ENCODE measurements at regions not wholly inside any gene's neighbourhood (a gene's known extent, or its start where the extent isn't known, plus 50 kb on each side); places are given as distances from the start of the nearest gene placed in this dataset.

DNA sequence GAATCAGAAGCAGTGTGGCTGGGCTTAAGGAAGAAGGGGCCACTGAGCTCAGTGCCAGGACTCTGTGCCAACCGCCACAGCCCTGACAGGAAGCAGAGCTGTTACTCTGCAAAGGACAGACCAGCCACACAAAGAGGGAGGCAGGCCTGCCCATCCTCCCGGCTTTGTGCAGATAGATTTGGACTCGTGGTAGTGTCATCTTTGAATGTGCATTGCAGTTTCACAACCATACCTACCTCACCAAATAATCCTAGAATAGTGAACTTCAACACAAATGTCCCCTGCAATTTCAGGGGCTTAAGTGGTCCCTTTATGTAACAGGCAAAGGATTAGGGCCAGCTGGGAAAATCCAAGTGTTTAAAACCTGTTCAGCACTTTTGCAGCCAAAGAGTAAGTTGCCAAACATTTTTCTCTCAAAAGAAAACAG is 55.1 kb upstream of the CLDN10 start:
- no peak for DNase-seq (ENCODE audit: low read depth)

DNA sequence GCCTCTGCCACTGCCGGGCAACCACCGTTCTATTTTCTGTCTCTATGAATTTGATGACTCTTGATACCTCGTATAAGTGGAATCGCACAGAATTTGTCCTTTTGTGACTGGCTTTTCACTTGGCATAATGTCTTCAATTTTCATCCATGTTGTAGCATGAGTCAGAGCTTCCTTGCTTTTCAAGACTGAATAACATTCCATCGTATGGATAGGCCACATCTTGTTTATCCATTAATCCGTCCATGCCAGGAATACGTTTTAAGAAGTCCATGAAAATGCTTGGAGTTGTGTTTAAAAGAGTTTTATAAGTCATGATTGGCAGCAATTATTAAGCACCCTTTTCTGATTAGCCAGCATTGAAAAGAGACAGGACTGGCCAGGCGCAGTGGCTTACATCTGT is 53.6 kb upstream of the CLDN10 start:
- no peak for DNase-seq (ENCODE audit: low read depth)

DNA sequence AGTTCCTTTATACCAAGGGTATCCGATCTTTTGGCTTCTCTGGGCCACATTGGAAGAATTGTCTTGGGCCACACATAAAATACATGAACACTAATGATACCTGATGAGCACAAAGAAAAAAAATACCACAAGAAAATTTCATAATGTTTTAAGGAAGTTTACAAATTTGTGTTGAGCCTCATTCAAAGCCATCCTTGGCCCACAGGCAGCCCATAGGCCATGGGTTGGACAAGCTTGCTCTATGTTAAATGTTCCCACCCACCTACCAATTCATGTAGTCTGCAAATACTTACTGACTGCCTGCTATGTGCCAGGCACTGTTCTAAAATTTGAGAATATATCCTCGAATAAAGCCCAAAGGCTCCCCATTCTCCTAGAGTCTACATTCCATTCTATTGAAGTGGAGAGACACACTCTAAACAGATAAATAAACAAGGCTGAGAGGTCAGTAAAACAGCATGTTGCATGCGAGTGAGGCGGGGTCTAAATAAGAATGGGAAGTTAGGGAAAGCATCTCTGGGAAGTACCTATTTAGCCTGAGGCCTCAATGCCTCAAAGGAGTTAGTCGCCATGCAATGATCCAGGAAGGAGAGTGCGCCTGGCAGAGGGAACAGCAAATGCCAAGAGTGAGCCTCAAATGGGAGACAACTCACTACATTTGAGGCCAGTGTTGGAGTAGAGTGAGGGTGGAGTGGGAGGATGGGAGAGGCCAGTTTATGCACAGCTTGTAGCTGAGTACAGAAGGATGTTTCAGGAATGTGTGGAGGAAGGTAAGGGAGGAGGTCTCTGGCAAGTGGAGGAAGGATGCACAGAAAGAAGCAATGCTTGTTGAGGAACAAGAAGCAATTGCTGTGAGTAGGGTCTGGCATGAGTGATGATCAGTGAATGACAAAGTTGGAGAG is 52.5 kb upstream of the CLDN10 start:
- no peak for DNase-seq (ENCODE audit: low read depth)

DNA sequence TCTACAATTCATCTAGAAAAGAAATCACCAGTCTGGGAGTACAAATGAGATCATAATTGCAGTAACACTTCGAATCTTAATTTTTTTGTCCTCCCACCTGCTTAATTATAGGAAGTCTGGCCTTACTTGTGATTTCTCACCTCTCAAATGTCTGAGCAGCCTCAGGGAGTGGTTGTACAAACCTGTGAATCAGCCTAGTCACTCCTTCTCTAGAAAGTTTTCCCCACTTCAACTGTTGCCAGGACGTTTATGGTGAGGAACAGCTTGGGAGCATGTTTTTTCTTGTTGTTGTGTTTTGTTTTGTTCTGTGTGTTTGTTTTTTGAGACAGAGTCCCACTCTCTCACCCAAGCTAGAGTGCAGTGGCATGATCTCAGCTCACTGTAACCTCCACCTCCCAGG is 50.3 kb upstream of the CLDN10 start:
- no peak for DNase-seq (ENCODE audit: low read depth)
